GM19351 (cell line): ENCODE measurements at regions not wholly inside any gene's neighbourhood (a gene's known extent, or its start where the extent isn't known, plus 50 kb on each side); places are given as distances from the start of the nearest gene placed in this dataset.
"Not testable (repeated sequence)": the region's sequence is repeated elsewhere in the genome, so short reads cannot be mapped to it uniquely, and the experiment has no call there.

Experiments
- ATAC-seq: cut with Tn5 transposase; IDR thresholded peaks from one replicate; pipeline ENCODE4 v1.9.1; 2021; ENCODE audit warnings: mild to moderate bottlenecking, moderate library complexity; ENCODE audit not compliant: unreplicated experiment

GRCh38 chr7:81152925-81153324 is 234.1 kb upstream of the SEMA3C start:
- ATAC-seq: not testable (repeated sequence)

DNA sequence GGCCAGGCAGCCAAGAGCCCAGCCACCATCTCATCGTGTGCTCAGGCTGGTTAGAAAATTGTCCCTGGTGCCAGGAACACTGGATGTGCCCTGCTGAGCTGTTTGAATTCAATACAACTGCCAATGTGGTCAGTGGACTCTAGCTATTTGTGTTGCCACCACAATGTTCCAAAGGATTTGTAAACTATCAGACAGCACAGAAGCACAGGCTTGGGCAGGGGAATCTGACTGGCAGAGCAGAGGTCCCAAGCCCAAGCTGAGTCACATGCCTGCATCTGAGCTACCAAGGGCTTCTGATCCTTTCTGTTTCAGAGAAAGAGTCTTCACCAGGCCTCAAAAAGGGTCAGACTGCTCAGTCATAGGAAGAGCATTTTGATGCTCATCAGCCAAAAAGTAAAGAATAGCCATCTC is 232.1 kb upstream of the SEMA3C start:
- ATAC-seq: no peak

- ATAC-seq: no peak
These were observed 225.0 kb upstream of the SEMA3C start for GRCh38 chr7:81143856-81144255.

GRCh38 chr7:81141257-81142205 is 222.7 kb upstream of the SEMA3C start:
- ATAC-seq: not testable (repeated sequence)

GRCh38 chr7:81140775-81141174 is 221.9 kb upstream of the SEMA3C start:
- ATAC-seq: no peak

- no peak for ATAC-seq
These were observed 221.4 kb upstream of the SEMA3C start for GRCh38 chr7:81140252-81140651.

DNA sequence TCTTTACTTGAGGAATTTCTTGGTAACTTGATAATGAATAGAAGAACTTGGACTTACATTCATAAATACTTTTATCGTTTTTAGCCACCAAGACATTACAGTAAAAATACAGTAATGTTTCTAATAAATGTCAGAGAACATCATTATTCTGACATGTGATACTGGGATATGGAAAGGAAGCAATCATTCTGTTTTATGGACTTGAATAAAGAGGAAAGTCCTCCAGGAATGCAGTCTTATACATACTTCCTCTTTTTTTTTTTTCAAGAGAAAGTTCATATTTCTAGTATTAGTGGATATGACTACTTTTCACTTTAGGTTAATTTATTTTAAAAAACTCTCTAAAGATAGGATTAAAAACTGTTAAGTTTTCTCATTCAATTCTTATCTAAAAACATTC is 220.0 kb upstream of the SEMA3C start:
- no peak for ATAC-seq

GRCh38 chr7:81135324-81135723 is 216.5 kb upstream of the SEMA3C start:
- no peak for ATAC-seq

DNA sequence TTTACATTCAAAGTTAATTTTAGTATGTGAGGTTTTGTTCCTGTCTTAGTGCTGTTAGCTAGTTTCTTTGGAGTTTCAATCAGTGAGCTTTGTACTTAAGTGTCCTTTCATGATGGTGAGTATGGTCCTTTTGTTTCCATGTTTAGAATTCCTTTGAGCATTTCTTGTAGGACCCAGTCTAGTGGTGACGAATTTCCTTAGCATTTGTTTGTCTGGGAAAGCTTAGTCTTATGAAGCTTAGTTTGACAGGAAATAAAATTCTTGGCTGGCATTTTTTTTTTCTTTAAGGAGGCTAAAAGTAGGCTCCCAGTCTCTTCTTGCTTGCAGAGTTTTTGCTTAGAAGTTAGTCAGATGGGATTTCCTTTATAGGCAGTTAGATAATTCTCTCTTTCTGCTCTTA is 209.2 kb upstream of the SEMA3C start:
- no peak for ATAC-seq

- ATAC-seq: no peak
These were observed 202.0 kb upstream of the SEMA3C start for GRCh38 chr7:81120803-81121202.

DNA sequence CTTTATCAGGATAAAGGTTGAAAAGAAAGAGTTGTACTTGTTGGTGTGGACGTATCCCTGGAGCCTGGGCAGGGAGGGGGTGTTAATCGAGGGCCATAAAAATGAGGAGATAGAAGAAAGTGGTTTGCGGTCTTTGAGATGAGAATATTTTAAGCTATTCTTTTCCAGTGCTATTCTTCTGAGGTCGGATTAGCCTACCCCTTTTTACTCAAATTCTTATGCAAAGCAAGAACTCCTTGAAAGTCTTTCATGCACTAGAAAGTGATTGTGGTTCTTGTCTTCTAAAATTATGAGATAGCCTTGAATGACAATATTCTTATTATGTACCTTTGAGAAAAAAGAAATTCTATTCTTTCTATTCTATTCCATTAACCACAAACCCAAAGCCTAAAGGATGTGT is 201.3 kb upstream of the SEMA3C start:
- no peak for ATAC-seq

DNA sequence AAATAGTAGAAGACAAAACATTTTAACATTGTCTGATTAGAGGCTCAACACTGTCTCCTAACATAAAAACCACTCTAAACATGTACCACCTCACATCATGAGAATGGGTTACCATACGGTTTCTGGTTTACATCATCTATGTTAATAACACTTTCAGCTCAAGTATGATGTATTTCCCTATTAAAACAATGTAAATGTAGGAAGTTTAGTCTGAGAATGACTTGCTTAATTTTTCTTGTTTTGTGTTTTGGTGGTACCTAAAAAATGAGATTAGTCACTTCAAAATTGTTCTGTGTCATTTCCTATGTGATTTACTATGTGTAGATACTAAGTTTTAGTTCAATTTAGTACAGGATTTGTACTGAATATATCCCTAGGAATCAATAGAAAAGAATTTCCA is 195.8 kb upstream of the SEMA3C start:
- no peak for ATAC-seq

- ATAC-seq: no peak
These were observed 193.9 kb upstream of the SEMA3C start for GRCh38 chr7:81112731-81113130.

- no peak for ATAC-seq
These were observed 193.1 kb upstream of the SEMA3C start for GRCh38 chr7:81111781-81112540.

DNA sequence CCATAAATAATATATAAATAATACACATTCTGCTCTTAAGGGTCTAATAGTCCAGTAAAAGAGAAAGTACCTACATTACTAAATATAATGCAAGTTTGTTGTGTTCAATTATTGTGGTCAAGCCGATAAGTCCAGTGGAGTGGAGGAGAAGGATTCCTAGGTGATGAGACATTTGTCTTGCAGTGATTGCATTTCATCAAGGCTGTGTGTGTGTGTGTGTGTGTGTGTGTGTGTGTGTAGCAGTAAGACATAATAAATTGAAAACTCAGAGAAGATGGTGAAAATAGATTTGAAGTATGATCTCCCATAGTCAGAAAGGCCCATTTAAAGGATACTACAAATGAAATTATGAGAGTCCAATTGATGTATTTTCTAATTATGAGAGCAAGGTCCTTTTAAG is 192.5 kb upstream of the SEMA3C start:
- no peak for ATAC-seq

DNA sequence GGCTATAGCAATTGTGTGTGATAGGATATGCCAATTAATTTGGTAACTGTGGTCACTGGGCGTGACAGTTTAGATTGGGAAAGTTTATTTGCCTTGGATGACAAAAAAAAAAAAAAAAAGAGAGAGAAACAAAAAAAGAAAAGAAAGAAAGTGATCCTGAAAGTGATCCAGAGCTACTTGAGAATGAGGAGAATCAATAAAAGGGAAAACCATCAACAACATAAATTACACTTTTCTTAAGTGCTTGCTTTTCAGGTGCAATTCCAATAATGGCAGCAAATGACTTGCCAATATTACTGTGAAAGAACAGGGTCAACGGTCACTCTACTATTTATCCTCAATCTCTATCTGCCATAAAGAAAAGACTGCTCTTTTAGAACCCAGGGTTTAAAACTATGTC is 191.8 kb upstream of the SEMA3C start:
- ATAC-seq: no peak

- ATAC-seq: no peak
These were observed 179.4 kb upstream of the SEMA3C start for GRCh38 chr7:81098213-81098612.

DNA sequence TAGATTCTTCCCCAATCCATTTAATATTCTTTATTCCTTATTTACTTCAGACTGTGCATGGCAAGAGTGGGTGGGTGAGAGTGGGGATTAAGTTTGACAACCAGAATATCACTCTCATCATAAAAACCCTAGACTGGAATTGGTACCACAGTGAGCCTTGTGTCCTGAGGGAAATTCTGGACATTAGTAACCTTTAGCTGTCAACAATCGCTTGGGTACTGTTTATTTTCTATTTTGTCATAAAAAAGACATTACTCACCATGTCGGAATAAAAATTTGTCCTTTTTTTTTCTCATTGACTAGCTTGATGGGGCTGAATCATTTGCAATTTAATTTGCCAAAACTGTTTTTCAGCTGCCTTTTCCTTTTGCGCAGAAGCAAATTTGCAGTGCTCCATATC is 176.1 kb upstream of the SEMA3C start:
- no peak for ATAC-seq

- no peak for ATAC-seq
These were observed 162.8 kb upstream of the SEMA3C start for GRCh38 chr7:81081616-81082015.

- no peak for ATAC-seq
These were observed 161.7 kb upstream of the SEMA3C start for GRCh38 chr7:81080553-81080952.

GRCh38 chr7:81079746-81080145 is 160.9 kb upstream of the SEMA3C start:
- no peak for ATAC-seq

DNA sequence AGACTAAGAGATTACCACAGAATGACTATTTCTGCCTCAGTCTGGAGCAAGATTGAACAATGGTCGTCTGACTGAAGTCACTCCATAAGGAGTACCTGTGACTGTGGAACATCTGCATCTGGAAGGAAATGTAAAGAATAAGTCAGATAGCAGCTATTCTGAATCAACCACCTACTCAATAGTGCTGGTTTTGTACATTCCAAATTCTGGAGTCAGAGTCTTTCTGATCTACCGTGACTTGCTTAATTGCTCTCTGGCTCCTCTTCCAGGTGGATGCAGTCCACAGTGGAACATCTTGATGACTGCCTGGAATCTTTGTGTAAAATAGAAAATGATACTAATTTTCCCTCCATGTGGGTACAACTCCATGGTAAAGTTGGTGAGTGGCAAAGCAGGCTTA is 156.3 kb upstream of the SEMA3C start:
- ATAC-seq: no peak
